ENCODE measurements at regions not wholly inside any gene's neighbourhood (a gene's known extent, or its start where the extent isn't known, plus 50 kb on each side); places are given as distances from the start of the nearest gene placed in this dataset.

DNA sequence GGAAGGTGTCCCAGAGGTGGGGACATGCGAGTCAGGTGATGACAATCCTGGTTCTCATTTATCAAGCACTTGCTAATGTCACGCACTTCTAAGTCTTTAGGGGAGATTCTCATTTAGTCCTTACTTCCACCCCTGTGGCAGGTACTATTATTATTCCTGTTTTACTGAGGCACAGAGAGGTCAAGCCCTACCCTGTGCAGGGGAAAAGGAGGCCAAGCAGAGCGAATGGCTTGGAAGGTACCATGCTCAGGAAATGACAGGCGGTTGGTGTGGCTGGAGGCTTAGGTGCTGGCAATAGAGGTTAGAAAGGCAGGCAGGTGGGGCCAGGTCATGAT is 268.9 kb downstream of the UACA start:
- H3K4me1 Mint-ChIP-seq: peaks cover 10 to 24% of the 10 kb centered on the region in 2 experiments
- no peak overlapping the region for H3K23ac ChIP-seq (ENCODE audit: insufficient read length, low read depth, low read length)
- H3K36me3 Mint-ChIP-seq (ENCODE audit: insufficient read depth in 1 of 3, low read depth in 3 of 3): no peaks in the 10 kb centered on the region
- no peak overlapping the region for H2BK12ac ChIP-seq (ENCODE audit: insufficient read length, low read depth, low read length)
- H3T11ph ChIP-seq (ENCODE audit: low read length): no peak overlapping the region
- TF ChIP-seq CTCF (conservative IDR thresholded peaks at IDR 0.05): no peak
- no peaks in the 10 kb centered on the region for H4K20me1 ChIP-seq (ENCODE audit: control insufficient read depth, insufficient read depth, insufficient read length)
- H3K79me2 ChIP-seq (ENCODE audit: insufficient read depth, low read length): no peaks in the 10 kb centered on the region
- H3K56ac ChIP-seq (ENCODE audit: insufficient read length, low read depth, low read length): no peak overlapping the region
- H3K27ac Mint-ChIP-seq: no peak overlapping the region
- no peak overlapping the region for H3K9ac ChIP-seq (ENCODE audit: extremely low read depth, insufficient read length, low read length)
- no peaks in the 10 kb centered on the region for H3K27me3 ChIP-seq (ENCODE audit: insufficient read depth, low read length)
- H3K14ac ChIP-seq (ENCODE audit: insufficient read depth, low read length): no peak overlapping the region
- no peaks in the 10 kb centered on the region for H3K9me3 ChIP-seq (ENCODE audit: control insufficient read depth, low read depth, low read length)
- H3K4me3 Mint-ChIP-seq: no peak overlapping the region
- H3K23me2 ChIP-seq (ENCODE audit: insufficient read length, low read depth, low read length, poor library complexity, severe bottlenecking): no peaks in the 10 kb centered on the region
- no peak overlapping the region for H3K4ac ChIP-seq (ENCODE audit: low read depth, low read length)
- H2AFZ ChIP-seq (ENCODE audit: low read length): no peak overlapping the region
- H3K4me2 ChIP-seq (ENCODE audit: insufficient read depth, insufficient read length, low read length): no peak overlapping the region
- peaks cover 3% of the 10 kb centered on the region for H3K27me3 Mint-ChIP-seq (ENCODE audit: low read depth)
- H3K9me3 Mint-ChIP-seq: no peaks in the 10 kb centered on the region
- DNase-seq: no peak
- no peak overlapping the region for H4K91ac ChIP-seq (ENCODE audit: insufficient read length, low read depth, low read length)
- no peaks in the 10 kb centered on the region for H3K79me1 ChIP-seq (ENCODE audit: insufficient read depth, low read depth, low read length, poor library complexity, severe bottlenecking)
- no peak overlapping the region for H2BK20ac ChIP-seq (ENCODE audit: low read depth, low read length, poor library complexity, severe bottlenecking)
- H2BK15ac ChIP-seq (ENCODE audit: low read depth, low read length): no peak overlapping the region
- H2BK5ac ChIP-seq (ENCODE audit: insufficient read length, low read length): no peak overlapping the region
- H3K18ac ChIP-seq (ENCODE audit: insufficient read length, low read depth, low read length): no peak overlapping the region
- WGBS (ENCODE audit: extremely low coverage, insufficient read length, low lambda C conversion rate): no CpG with 5 or more reads among the region's 4 CpGs
- no peak overlapping the region for H4K5ac ChIP-seq (ENCODE audit: insufficient read length, low read depth, low read length)
- H4K8ac ChIP-seq (replicated peaks; ENCODE audit: insufficient read length, low read depth, low read length): no peak overlapping the region
- no peak overlapping the region for H3K27ac ChIP-seq (ENCODE audit: insufficient read length, low read depth, low read length)
- H2AK5ac ChIP-seq (ENCODE audit: insufficient read length, low read length): no peak overlapping the region
- no peaks in the 10 kb centered on the region for H3K4me1 ChIP-seq (ENCODE audit: insufficient read depth, low read length)
- no peak overlapping the region for H2BK120ac ChIP-seq (ENCODE audit: low read depth, low read length, poor library complexity, severe bottlenecking)
